Panc1 (cell line): ENCODE measurements at regions not wholly inside any gene's neighbourhood (a gene's known extent, or its start where the extent isn't known, plus 50 kb on each side); places are given as distances from the start of the nearest gene placed in this dataset.

ENCODE experiments used
- ATAC-seq: fragments of 200-7000 bp; cut with Tn5 transposase; 2 replicates; pipeline ENCODE4 v1.9.1; 2020; ENCODE audit warnings: mild to moderate bottlenecking, moderate library complexity
- BruUV-seq: library from RNA; stranded (reverse); fragments of 400-500 nt; replicated peaks from 2 replicates; lab custom pipeline; 2021; lab: Mats Ljungman, UMichigan
- CTCF ChIA-PET: fragments of 300-600 bp; sonication (Branson Sonifier 250); formaldehyde crosslinking; loops from one replicate; lab custom pipeline; 2022; ENCODE audit warnings: antibody characterized with exemption; lab: Charles Lee
- POLR2A ChIA-PET: fragments of 300-600 bp; sonication (Branson Sonifier 250); formaldehyde crosslinking; loops from one replicate; lab custom pipeline; 2022; ENCODE audit warnings: antibody characterized with exemption; lab: Charles Lee
- DNase-seq: peaks from one replicate; pipeline ENCODE4 v3.0.0-alpha.2; 2010; ENCODE audit warnings: low read depth, low spot score
- H3K27ac ChIP-seq: 2 replicates; pipeline ENCODE4 v1.5.1; 2011; ENCODE audit warnings: mild to moderate bottlenecking, low read length, inconsistent platforms
- H3K27me3 ChIP-seq: fragments of 200-500 bp; sonication (Bioruptor generic); 2 replicates; pipeline ENCODE4 v1.6.0; 2014; ENCODE audit warnings: low read length, inconsistent platforms; ENCODE audit not compliant: control insufficient read depth, insufficient read depth
- H3K36me3 ChIP-seq: fragments of 200-500 bp; sonication (Bioruptor generic); 2 replicates; pipeline ENCODE4 v1.5.1; 2014; ENCODE audit warnings: inconsistent platforms, mild to moderate bottlenecking, low read length, moderate library complexity; ENCODE audit not compliant: control insufficient read depth, insufficient read depth
- H3K4me1 ChIP-seq: 2 replicates; pipeline ENCODE4 v1.5.1; 2011; ENCODE audit warnings: inconsistent platforms, mild to moderate bottlenecking, low read length, moderate library complexity; ENCODE audit not compliant: control insufficient read depth, insufficient read depth
- H3K4me3 ChIP-seq, 2 experiments: 2 replicates each; pipeline ENCODE4 v1.5.1; 2011 to 2012; ENCODE audit warnings: low read depth in 2 of 2, low read length in 2 of 2, mild to moderate bottlenecking in 2 of 2, inconsistent platforms in 1 of 2, moderate library complexity in 1 of 2
- H3K9me3 ChIP-seq: fragments of 200-500 bp; sonication (Bioruptor generic); 2 replicates; pipeline ENCODE4 v1.5.1; 2014; ENCODE audit warnings: low read depth, mild to moderate bottlenecking, inconsistent platforms, low read length, moderate library complexity; ENCODE audit not compliant: control insufficient read depth, insufficient read depth
- CTCF ChIP-seq: fragments of 450-650 bp; IDR thresholded peaks from 2 replicates; pipeline ENCODE4 v1.5.1; 2017; ENCODE audit warnings: mild to moderate bottlenecking
- POLR2AphosphoS5 ChIP-seq: IDR thresholded peaks from 2 replicates; pipeline ENCODE4 v1.6.1; 2012; ENCODE audit warnings: mild to moderate bottlenecking, low read depth, low read length, moderate library complexity
- REST ChIP-seq, 2 experiments: IDR thresholded peaks; 2 replicates each; pipeline ENCODE4 v1.6.1; 2011 to 2012; ENCODE audit warnings: low read depth in 2 of 2, control low read depth in 1 of 2, low read length in 1 of 2, mild to moderate bottlenecking in 1 of 2, moderate library complexity in 1 of 2; ENCODE audit not compliant: insufficient read depth in 1 of 2
- SIN3A ChIP-seq: IDR thresholded peaks from 2 replicates; pipeline ENCODE4 v1.6.1; 2012; ENCODE audit warnings: low read depth, mild to moderate bottlenecking, low read length, moderate library complexity, borderline replicate concordance; ENCODE audit not compliant: insufficient read depth
- TCF7L2 ChIP-seq: IDR thresholded peaks from 2 replicates; pipeline ENCODE4 v1.6.1; 2011; ENCODE audit warnings: mild to moderate bottlenecking, low read depth, low read length, inconsistent platforms
- in situ Hi-C: cut with HindIII; loops from 2 replicates; pipeline ENCODE4 v1.10.0; 2016; ENCODE audit warnings: low sequenced_read_pairs, low pct_unique_long_range_greater_than_20kb
- intact Hi-C: fragments of 100-400 bp; cut with micrococcal nuclease; formaldehyde crosslinking; loops from one replicate; pipeline ENCODE4 v1.10.0; 2022; ENCODE audit not compliant: unreplicated experiment

- ChIA-PET POLR2A (no interaction called here), CTCF (no interaction called here)
- Histone ChIP-seq H3K4me3 (no peak overlapping the region), H3K27me3 (no peaks in the 10 kb centered on the region), H3K9me3 (no peaks in the 10 kb centered on the region), H3K4me1 (no peaks in the 10 kb centered on the region), H3K27ac (no peak overlapping the region), H3K36me3 (no peaks in the 10 kb centered on the region)
- intact Hi-C loops = no loop called here
- TF ChIP-seq REST (IDR thresholded peaks at IDR 0.05; ENCODE audit: insufficient read depth in 1 of 2, low read depth in 2 of 2, low read length in 1 of 2) (no peak), CTCF (no peak), SIN3A (no peak), POLR2AphosphoS5 (no peak), TCF7L2 (no peak)
- DNase-seq (no peak), ATAC-seq (no peak)
- BruUV-seq = no TSS peak
- in situ Hi-C loops = no loop called here
These were observed 216.3 kb downstream of the UXS1 start for GRCh38 chr2:105977807-105978206.

GRCh38 chr2:105977212-105977611, 216.9 kb downstream of the UXS1 start:
- ChIA-PET CTCF (no interaction called here), POLR2A (no interaction called here)
- no peak overlapping the region for H3K4me3 ChIP-seq
- TF ChIP-seq REST (IDR thresholded peaks at IDR 0.05; ENCODE audit: insufficient read depth in 1 of 2, low read depth in 2 of 2, low read length in 1 of 2) (no peak), TCF7L2 (no peak), POLR2AphosphoS5 (no peak), CTCF (no peak), SIN3A (no peak)
- no peaks in the 10 kb centered on the region for H3K36me3 ChIP-seq
- H3K4me1 ChIP-seq = no peaks in the 10 kb centered on the region
- DNase-seq = no peak
- no TSS peak for BruUV-seq
- in situ Hi-C loops (no loop called here), intact Hi-C loops (no loop called here)
- no peak for ATAC-seq
- no peak overlapping the region for H3K27ac ChIP-seq
- no peaks in the 10 kb centered on the region for H3K9me3 ChIP-seq
- no peaks in the 10 kb centered on the region for H3K27me3 ChIP-seq
